HG02642 (cell line): ENCODE measurements at regions not wholly inside any gene's neighbourhood (a gene's known extent, or its start where the extent isn't known, plus 50 kb on each side); places are given as distances from the start of the nearest gene placed in this dataset.
"Not testable (repeated sequence)": the region's sequence is repeated elsewhere in the genome, so short reads cannot be mapped to it uniquely, and the experiment has no call there.

Experiments used
- ATAC-seq: cut with Tn5 transposase; IDR thresholded peaks from one replicate; pipeline ENCODE4 v1.9.1; 2021; ENCODE audit warnings: mild to moderate bottlenecking; ENCODE audit not compliant: unreplicated experiment, poor library complexity

GRCh38 chr13:44887515-44887914 lies 101.8 kb downstream of the NUFIP1 start:
- no peak for ATAC-seq

GRCh38 chr13:44884076-44884729 lies 105.1 kb downstream of the NUFIP1 start:
- no peak for ATAC-seq

- ATAC-seq, result no peak
Measured at GRCh38 chr13:44879452-44880058, 109.7 kb downstream of the NUFIP1 start.

- ATAC-seq, result no peak
Measured at GRCh38 chr13:44876782-44877324, 112.4 kb downstream of the NUFIP1 start.

- no peak for ATAC-seq
Measured at GRCh38 chr13:44874886-44875630, 114.2 kb downstream of the NUFIP1 start.

- no peak for ATAC-seq
Measured at GRCh38 chr13:44874176-44874575, 115.1 kb downstream of the NUFIP1 start.

- no peak for ATAC-seq
Measured at GRCh38 chr13:44873461-44873860, 115.8 kb downstream of the NUFIP1 start.

- ATAC-seq, result no peak
Measured at GRCh38 chr13:44872751-44873150, 116.5 kb downstream of the NUFIP1 start.

- no peak for ATAC-seq
Measured at GRCh38 chr13:44870456-44870929, 118.8 kb downstream of the NUFIP1 start.

GRCh38 chr13:44869167-44869566 lies 120.1 kb downstream of the NUFIP1 start:
- ATAC-seq, result no peak

- peak; percentile 71 for ATAC-seq
Measured at GRCh38 chr13:44868397-44868796, 120.9 kb downstream of the NUFIP1 start.

GRCh38 chr13:44867825-44868224 lies 121.4 kb downstream of the NUFIP1 start:
- no peak for ATAC-seq

GRCh38 chr13:44866411-44866911 lies 122.8 kb downstream of the NUFIP1 start:
- ATAC-seq, result no peak

GRCh38 chr13:44865722-44866410 lies 123.4 kb downstream of the NUFIP1 start:
- no peak for ATAC-seq

- not testable (repeated sequence) for ATAC-seq
Measured at GRCh38 chr13:44863641-44864040, 125.6 kb downstream of the NUFIP1 start.

- no peak for ATAC-seq
Measured at GRCh38 chr13:44860454-44860853, 128.8 kb downstream of the NUFIP1 start.

- ATAC-seq, result no peak
Measured at GRCh38 chr13:44857736-44858135, 131.5 kb downstream of the NUFIP1 start.

- ATAC-seq, result no peak
Measured at GRCh38 chr13:44857061-44857460, 132.2 kb downstream of the NUFIP1 start.

- no peak for ATAC-seq
Measured at GRCh38 chr13:44855860-44856259, 133.4 kb downstream of the NUFIP1 start.

GRCh38 chr13:44854313-44855060 lies 134.8 kb downstream of the NUFIP1 start:
- no peak for ATAC-seq
